GM12892 (cell line): ENCODE measurements at regions not wholly inside any gene's neighbourhood (a gene's known extent, or its start where the extent isn't known, plus 50 kb on each side); places are given as distances from the start of the nearest gene placed in this dataset.

Experiments used
- POLR2A ChIP-seq: IDR thresholded peaks from 2 replicates; pipeline ENCODE4 v1.6.1; 2011; ENCODE audit warnings: low read depth, low read length, control low read depth
- POLR2AphosphoS5 ChIP-seq: IDR thresholded peaks from 2 replicates; pipeline ENCODE4 v1.6.1; 2011; ENCODE audit warnings: low read depth, low read length, control low read depth
- TAF1 ChIP-seq: IDR thresholded peaks from 2 replicates; pipeline ENCODE4 v1.6.1; 2011; ENCODE audit warnings: low read depth, mild to moderate bottlenecking, control low read depth, low read length, borderline replicate concordance

GRCh38 chr3:31095255-31095654 is 200.8 kb upstream of the GADL1 start:
- TF ChIP-seq POLR2A (no peak), TAF1 (no peak), POLR2AphosphoS5 (no peak)
